GM23338 (cell line): ENCODE measurements at regions not wholly inside any gene's neighbourhood (a gene's known extent, or its start where the extent isn't known, plus 50 kb on each side); places are given as distances from the start of the nearest gene placed in this dataset.

Experiments
- ATAC-seq: fragments of 200-7000 bp; cut with Tn5 transposase; 3 replicates; pipeline ENCODE4 v1.9.1; 2020
- DNase-seq: peaks from one replicate; pipeline ENCODE4 v3.0.0-alpha.2; 2015; ENCODE audit warnings: low spot score
- H2AFZ ChIP-seq: fragments of 200-600 bp; sonication (generic); 2 replicates; pipeline ENCODE4 v1.8.0; 2016; ENCODE audit warnings: antibody characterized with exemption, mild to moderate bottlenecking, moderate library complexity
- H3F3A ChIP-seq: fragments of 200-600 bp; sonication (generic); replicated peaks from 2 replicates; pipeline ENCODE4 v1.8.0; 2017; ENCODE audit warnings: antibody characterized with exemption, mixed run types, low read depth
- H3K27ac ChIP-seq: fragments of 200-600 bp; sonication (generic); 2 replicates; pipeline ENCODE4 v1.6.1; 2016; ENCODE audit warnings: low read depth
- H3K27me3 ChIP-seq: fragments of 200-600 bp; sonication (generic); 2 replicates; pipeline ENCODE4 v1.8.0; 2016; ENCODE audit warnings: mild to moderate bottlenecking, mixed run types, moderate library complexity; ENCODE audit not compliant: insufficient read depth
- H3K36me3 ChIP-seq: fragments of 200-600 bp; sonication (generic); 2 replicates; pipeline ENCODE4 v1.8.0; 2016; ENCODE audit warnings: mild to moderate bottlenecking; ENCODE audit not compliant: insufficient read depth
- H3K4me1 ChIP-seq: fragments of 200-600 bp; sonication (generic); 2 replicates; pipeline ENCODE4 v1.8.0; 2016; ENCODE audit warnings: mild to moderate bottlenecking, moderate library complexity; ENCODE audit not compliant: insufficient read depth
- H3K4me2 ChIP-seq: fragments of 200-600 bp; sonication (generic); 2 replicates; pipeline ENCODE4 v1.7.1; 2017; ENCODE audit warnings: mixed run types
- H3K4me3 ChIP-seq: fragments of 200-600 bp; sonication (generic); 2 replicates; pipeline ENCODE4 v1.6.1; 2016; ENCODE audit warnings: mixed run types
- H3K79me2 ChIP-seq: fragments of 200-600 bp; sonication (generic); replicated peaks from 2 replicates; pipeline ENCODE4 v1.8.0; 2017; ENCODE audit warnings: mild to moderate bottlenecking; ENCODE audit not compliant: insufficient read depth
- H3K9me2 ChIP-seq: fragments of 200-600 bp; sonication (generic); 2 replicates; pipeline ENCODE4 v1.8.0; 2017; ENCODE audit not compliant: insufficient read depth
- H4K20me1 ChIP-seq: fragments of 200-600 bp; sonication (generic); replicated peaks from 2 replicates; pipeline ENCODE4 v1.8.0; 2017; ENCODE audit warnings: mild to moderate bottlenecking; ENCODE audit not compliant: insufficient read depth
- H3K27ac Mint-ChIP-seq: 2 replicates; pipeline ENCODE4 v1.8.0; 2020; ENCODE audit warnings: inconsistent platforms, mild to moderate bottlenecking, moderate library complexity, mixed read lengths
- H3K27me3 Mint-ChIP-seq: 3 replicates; pipeline ENCODE4 v1.8.0; 2022; ENCODE audit warnings: low read depth, mild to moderate bottlenecking, moderate library complexity, mixed read lengths, inconsistent platforms; ENCODE audit not compliant: insufficient read depth, poor library complexity
- H3K36me3 Mint-ChIP-seq: 3 replicates; pipeline ENCODE4 v1.8.0; 2021; ENCODE audit warnings: low read depth, mild to moderate bottlenecking, inconsistent platforms, moderate library complexity, mixed read lengths
- H3K4me1 Mint-ChIP-seq: 3 replicates; pipeline ENCODE4 v1.8.0; 2020; ENCODE audit warnings: mild to moderate bottlenecking, inconsistent platforms, mixed read lengths
- H3K4me3 Mint-ChIP-seq: 3 replicates; pipeline ENCODE4 v1.8.0; 2021; ENCODE audit warnings: moderate library complexity, mild to moderate bottlenecking, inconsistent platforms, mixed read lengths
- H3K9me3 Mint-ChIP-seq: 3 replicates; pipeline ENCODE4 v1.8.0; 2020; ENCODE audit warnings: moderate library complexity, mild to moderate bottlenecking, inconsistent platforms, mixed read lengths
- CREB1 ChIP-seq: fragments of 250-450 bp; sonication (Bioruptor Pico); IDR thresholded peaks from 2 replicates; pipeline ENCODE4 v1.5.0; 2020; ENCODE audit warnings: low read depth, mild to moderate bottlenecking, moderate library complexity
- NANOG ChIP-seq: IDR thresholded peaks from 2 replicates; pipeline ENCODE4 v1.6.1; 2016; ENCODE audit warnings: antibody characterized with exemption, borderline replicate concordance
- STAT1 ChIP-seq: IDR thresholded peaks from one replicate; pipeline ENCODE4 v1.6.1; 2016; ENCODE audit warnings: antibody characterized with exemption; ENCODE audit not compliant: unreplicated experiment
- ZNF114 ChIP-seq: fragments of 250-450 bp; sonication (Bioruptor Pico); IDR thresholded peaks from 2 replicates; pipeline ENCODE4 v1.5.0; 2020; ENCODE audit warnings: mild to moderate bottlenecking, moderate library complexity
- ZNF331 ChIP-seq: fragments of 250-450 bp; sonication (Bioruptor Pico); IDR thresholded peaks from 2 replicates; pipeline ENCODE4 v1.5.0; 2020; ENCODE audit warnings: low read depth, mild to moderate bottlenecking, moderate library complexity
- TF ChIP-seq, protein P1 (sequence below): IDR thresholded peaks from 2 replicates; pipeline ENCODE4 v1.6.1; 2016; ENCODE audit warnings: antibody characterized with exemption
- TF ChIP-seq, protein P2 (sequence below): fragments of 250-450 bp; sonication (Bioruptor Pico); IDR thresholded peaks from 2 replicates; pipeline ENCODE4 v1.5.0; 2020; ENCODE audit warnings: mild to moderate bottlenecking, moderate library complexity

DNA sequence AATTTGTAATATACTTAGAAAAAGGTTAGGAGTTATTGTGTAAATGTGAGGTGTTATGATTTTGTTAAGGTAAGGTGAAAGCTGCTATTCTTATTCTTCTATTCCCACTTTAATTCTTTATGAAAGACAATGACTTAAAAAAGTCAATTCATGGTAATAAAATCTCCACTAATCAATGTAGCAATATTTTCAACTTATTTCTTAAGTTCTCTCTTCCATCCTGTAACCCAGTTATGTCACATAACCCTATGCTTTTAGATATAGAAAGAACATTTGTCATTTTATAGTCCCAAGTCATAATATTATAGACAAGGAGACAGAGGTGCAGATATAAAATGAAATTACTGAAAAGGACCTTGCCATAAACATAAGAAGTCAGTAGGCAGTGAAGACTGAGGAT, 157.9 kb upstream of the SLC7A11 start (continued):
- TF ChIP-seq CREB1 = no peak
- no peak for TF ChIP-seq ZNF114 (CRISPR knock-in tag)

DNA sequence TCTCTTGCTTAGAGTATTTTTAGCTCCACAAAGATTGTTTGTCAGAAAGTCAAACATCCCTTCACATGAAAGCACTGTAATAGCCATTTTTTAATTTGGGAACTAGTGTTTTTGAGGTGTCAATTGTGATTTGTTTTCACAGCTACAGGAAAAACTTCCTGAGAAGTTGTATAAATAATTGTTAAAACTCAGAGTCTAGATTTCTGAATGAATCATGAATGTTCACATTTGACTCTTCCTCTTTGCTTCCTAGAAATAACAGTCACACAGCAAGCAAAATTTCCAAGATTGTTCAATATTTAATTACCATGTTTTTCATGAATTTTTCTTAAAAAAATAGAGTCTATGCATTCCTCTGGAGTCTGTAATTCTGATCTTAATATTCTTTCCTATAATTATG, 156.9 kb upstream of the SLC7A11 start:
- Mint-ChIP-seq H3K4me3 (no peak overlapping the region), H3K9me3 (peaks cover 3% of the 10 kb centered on the region; the same call in 1 of the 3 replicates), H3K4me1 (peaks cover 14% of the 10 kb centered on the region; the same call in 2 of the 3 replicates), H3K36me3 (no peaks in the 10 kb centered on the region), H3K27ac (no peak overlapping the region), H3K27me3 (no peaks in the 10 kb centered on the region)
- no peaks in the 10 kb centered on the region for H3F3A ChIP-seq
- ATAC-seq (no peak), DNase-seq (no peak)
- H3K4me2 ChIP-seq = peak overlapping the region; percentile 53
- H3K36me3 ChIP-seq = no peaks in the 10 kb centered on the region
- H3K79me2 ChIP-seq = no peaks in the 10 kb centered on the region
- H3K4me1 ChIP-seq = peaks cover 12% of the 10 kb centered on the region; the same call in 1 of the 2 replicates
- H3K9me2 ChIP-seq = no peaks in the 10 kb centered on the region
- peak overlapping the region; percentile 60; the same call in 1 of the 2 replicates for H3K27ac ChIP-seq
- H3K27me3 ChIP-seq = no peaks in the 10 kb centered on the region
- no peaks in the 10 kb centered on the region for H4K20me1 ChIP-seq
- H3K4me3 ChIP-seq = no peak overlapping the region
- no peak overlapping the region for H2AFZ ChIP-seq
- TF ChIP-seq, protein P1, sequence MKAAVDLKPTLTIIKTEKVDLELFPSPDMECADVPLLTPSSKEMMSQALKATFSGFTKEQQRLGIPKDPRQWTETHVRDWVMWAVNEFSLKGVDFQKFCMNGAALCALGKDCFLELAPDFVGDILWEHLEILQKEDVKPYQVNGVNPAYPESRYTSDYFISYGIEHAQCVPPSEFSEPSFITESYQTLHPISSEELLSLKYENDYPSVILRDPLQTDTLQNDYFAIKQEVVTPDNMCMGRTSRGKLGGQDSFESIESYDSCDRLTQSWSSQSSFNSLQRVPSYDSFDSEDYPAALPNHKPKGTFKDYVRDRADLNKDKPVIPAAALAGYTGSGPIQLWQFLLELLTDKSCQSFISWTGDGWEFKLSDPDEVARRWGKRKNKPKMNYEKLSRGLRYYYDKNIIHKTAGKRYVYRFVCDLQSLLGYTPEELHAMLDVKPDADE = no peak
- TF ChIP-seq CREB1 = no peak
- no peak for TF ChIP-seq STAT1

DNA sequence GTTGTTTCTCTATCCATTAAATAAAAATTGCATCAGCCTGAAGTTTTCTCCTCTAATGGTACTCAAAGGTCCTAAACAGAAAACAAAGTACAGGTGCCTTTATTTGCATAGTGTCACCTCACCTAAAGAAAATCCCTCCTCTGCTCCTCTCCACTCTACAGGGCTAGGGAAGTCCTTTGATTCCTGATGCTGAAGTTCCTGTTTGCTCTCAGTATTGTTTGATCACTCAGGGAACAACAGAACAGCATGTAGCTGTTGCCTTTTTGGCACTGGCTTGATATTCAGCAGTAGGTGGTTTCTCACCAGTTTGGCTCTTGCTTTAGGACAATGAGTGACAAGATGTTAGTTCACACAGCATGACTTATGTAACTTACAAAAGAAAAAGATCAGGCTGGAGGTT, 156.2 kb upstream of the SLC7A11 start:
- DNase-seq (peak; percentile 66), ATAC-seq (peak; percentile 100)
- H3K27ac Mint-ChIP-seq = peak overlapping the region; percentile 76; the same call in 1 of the 2 replicates
- Histone ChIP-seq H3K27me3 (no peaks in the 10 kb centered on the region), H2AFZ (no peak overlapping the region), H3K9me2 (no peaks in the 10 kb centered on the region), H3K27ac (peak overlapping the region; percentile 60), H4K20me1 (no peaks in the 10 kb centered on the region), H3K36me3 (no peaks in the 10 kb centered on the region), H3K4me1 (peaks cover 12% of the 10 kb centered on the region; the same call in 1 of the 2 replicates), H3F3A (no peaks in the 10 kb centered on the region), H3K4me2 (peak overlapping the region; percentile 53), H3K79me2 (no peaks in the 10 kb centered on the region), H3K4me3 (no peak overlapping the region)
- H3K36me3 Mint-ChIP-seq = no peaks in the 10 kb centered on the region
- H3K9me3 Mint-ChIP-seq = peaks cover 3% of the 10 kb centered on the region; the same call in 1 of the 3 replicates
- peaks cover 14% of the 10 kb centered on the region; the same call in 2 of the 3 replicates for H3K4me1 Mint-ChIP-seq
- peak; percentile 54 for TF ChIP-seq NANOG
- TF ChIP-seq ZNF114 (CRISPR knock-in tag) = peak; percentile 42; the same call in 1 of the 2 replicates
- 0 out of 2 replicates have a peak, but pooled peaks have one; percentile 16 for TF ChIP-seq CREB1
- TF ChIP-seq, protein P1 = no peak
- TF ChIP-seq ZNF331 = 0 out of 2 replicates have a peak, but pooled peaks have one; percentile 9
- TF ChIP-seq, protein P2, sequence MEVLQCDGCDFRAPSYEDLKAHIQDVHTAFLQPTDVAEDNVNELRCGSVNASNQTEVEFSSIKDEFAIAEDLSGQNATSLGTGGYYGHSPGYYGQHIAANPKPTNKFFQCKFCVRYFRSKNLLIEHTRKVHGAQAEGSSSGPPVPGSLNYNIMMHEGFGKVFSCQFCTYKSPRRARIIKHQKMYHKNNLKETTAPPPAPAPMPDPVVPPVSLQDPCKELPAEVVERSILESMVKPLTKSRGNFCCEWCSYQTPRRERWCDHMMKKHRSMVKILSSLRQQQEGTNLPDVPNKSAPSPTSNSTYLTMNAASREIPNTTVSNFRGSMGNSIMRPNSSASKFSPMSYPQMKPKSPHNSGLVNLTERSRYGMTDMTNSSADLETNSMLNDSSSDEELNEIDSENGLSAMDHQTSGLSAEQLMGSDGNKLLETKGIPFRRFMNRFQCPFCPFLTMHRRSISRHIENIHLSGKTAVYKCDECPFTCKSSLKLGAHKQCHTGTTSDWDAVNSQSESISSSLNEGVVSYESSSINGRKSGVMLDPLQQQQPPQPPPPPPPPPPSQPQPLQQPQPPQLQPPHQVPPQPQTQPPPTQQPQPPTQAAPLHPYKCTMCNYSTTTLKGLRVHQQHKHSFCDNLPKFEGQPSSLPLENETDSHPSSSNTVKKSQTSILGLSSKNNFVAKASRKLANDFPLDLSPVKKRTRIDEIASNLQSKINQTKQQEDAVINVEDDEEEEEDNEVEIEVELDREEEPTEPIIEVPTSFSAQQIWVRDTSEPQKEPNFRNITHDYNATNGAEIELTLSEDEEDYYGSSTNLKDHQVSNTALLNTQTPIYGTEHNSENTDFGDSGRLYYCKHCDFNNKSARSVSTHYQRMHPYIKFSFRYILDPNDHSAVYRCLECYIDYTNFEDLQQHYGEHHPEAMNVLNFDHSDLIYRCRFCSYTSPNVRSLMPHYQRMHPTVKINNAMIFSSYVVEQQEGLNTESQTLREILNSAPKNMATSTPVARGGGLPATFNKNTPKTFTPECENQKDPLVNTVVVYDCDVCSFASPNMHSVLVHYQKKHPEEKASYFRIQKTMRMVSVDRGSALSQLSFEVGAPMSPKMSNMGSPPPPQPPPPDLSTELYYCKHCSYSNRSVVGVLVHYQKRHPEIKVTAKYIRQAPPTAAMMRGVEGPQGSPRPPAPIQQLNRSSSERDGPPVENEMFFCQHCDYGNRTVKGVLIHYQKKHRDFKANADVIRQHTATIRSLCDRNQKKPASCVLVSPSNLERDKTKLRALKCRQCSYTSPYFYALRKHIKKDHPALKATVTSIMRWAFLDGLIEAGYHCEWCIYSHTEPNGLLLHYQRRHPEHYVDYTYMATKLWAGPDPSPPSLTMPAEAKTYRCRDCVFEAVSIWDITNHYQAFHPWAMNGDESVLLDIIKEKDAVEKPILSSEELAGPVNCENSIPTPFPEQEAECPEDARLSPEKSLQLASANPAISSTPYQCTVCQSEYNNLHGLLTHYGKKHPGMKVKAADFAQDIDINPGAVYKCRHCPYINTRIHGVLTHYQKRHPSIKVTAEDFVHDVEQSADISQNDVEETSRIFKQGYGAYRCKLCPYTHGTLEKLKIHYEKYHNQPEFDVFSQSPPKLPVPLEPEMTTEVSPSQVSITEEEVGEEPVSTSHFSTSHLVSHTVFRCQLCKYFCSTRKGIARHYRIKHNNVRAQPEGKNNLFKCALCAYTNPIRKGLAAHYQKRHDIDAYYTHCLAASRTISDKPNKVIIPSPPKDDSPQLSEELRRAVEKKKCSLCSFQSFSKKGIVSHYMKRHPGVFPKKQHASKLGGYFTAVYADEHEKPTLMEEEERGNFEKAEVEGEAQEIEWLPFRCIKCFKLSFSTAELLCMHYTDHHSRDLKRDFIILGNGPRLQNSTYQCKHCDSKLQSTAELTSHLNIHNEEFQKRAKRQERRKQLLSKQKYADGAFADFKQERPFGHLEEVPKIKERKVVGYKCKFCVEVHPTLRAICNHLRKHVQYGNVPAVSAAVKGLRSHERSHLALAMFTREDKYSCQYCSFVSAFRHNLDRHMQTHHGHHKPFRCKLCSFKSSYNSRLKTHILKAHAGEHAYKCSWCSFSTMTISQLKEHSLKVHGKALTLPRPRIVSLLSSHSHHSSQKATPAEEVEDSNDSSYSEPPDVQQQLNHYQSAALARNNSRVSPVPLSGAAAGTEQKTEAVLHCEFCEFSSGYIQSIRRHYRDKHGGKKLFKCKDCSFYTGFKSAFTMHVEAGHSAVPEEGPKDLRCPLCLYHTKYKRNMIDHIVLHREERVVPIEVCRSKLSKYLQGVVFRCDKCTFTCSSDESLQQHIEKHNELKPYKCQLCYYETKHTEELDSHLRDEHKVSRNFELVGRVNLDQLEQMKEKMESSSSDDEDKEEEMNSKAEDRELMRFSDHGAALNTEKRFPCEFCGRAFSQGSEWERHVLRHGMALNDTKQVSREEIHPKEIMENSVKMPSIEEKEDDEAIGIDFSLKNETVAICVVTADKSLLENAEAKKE (CRISPR knock-in tag) = peak; percentile 98
- H3K4me3 Mint-ChIP-seq = peak overlapping the region; percentile 11; the same call in 1 of the 3 replicates
- H3K27me3 Mint-ChIP-seq = no peaks in the 10 kb centered on the region
